ENCODE measurements at regions not wholly inside any gene's neighbourhood (a gene's known extent, or its start where the extent isn't known, plus 50 kb on each side); places are given as distances from the start of the nearest gene placed in this dataset.

GRCh38 chr5:29845206-29845605, 1348.3 kb upstream of the CDH6 start:
- peaks cover 3% of the 10 kb centered on the region for H3K36me3 ChIP-seq
- intact Hi-C loops (cut with DNase I; ENCODE audit: low total_unique reads), result no loop called here
- no peaks in the 10 kb centered on the region for H3K27me3 ChIP-seq
- peaks cover 0 to 8% of the 10 kb centered on the region in 2 donors for H3K9me3 ChIP-seq
- TF ChIP-seq POLR2AphosphoS5 (IDR thresholded peaks at IDR 0.05) (no peak), POLR2A (IDR thresholded peaks at IDR 0.05) (no peak), CTCF (IDR thresholded peaks at IDR 0.05) (no peak)
- no peak overlapping the region for H3K27ac ChIP-seq
- H3K4me3 ChIP-seq, result no peak overlapping the region
- DNase-seq (ENCODE audit: low spot score in 2 of 2), result no peak
- no peaks in the 10 kb centered on the region for H3K4me1 ChIP-seq

GRCh38 chr5:29833394-29833793, 1360.1 kb upstream of the CDH6 start:
- Histone ChIP-seq H3K4me3 (no peak overlapping the region), H3K27me3 (no peaks in the 10 kb centered on the region), H3K36me3 (no peaks in the 10 kb centered on the region), H3K27ac (no peak overlapping the region), H3K9me3 (no peaks in the 10 kb centered on the region), H3K4me1 (no peaks in the 10 kb centered on the region)
- no peak for DNase-seq (ENCODE audit: low spot score in 2 of 2)
- TF ChIP-seq POLR2AphosphoS5 (IDR thresholded peaks at IDR 0.05), result no peak
- TF ChIP-seq POLR2A (IDR thresholded peaks at IDR 0.05), result no peak
- TF ChIP-seq CTCF (IDR thresholded peaks at IDR 0.05), result no peak
- intact Hi-C loops (cut with DNase I; ENCODE audit: low total_unique reads), result no loop called here

GRCh38 chr5:29822521-29822920, 1371.0 kb upstream of the CDH6 start:
- Histone ChIP-seq H3K27ac (no peak overlapping the region), H3K4me3 (no peak overlapping the region), H3K4me1 (no peaks in the 10 kb centered on the region), H3K27me3 (no peaks in the 10 kb centered on the region), H3K9me3 (no peaks in the 10 kb centered on the region), H3K36me3 (no peaks in the 10 kb centered on the region)
- no peak for DNase-seq (ENCODE audit: low spot score in 2 of 2)
- TF ChIP-seq CTCF (IDR thresholded peaks at IDR 0.05) (no peak), POLR2A (IDR thresholded peaks at IDR 0.05) (no peak), POLR2AphosphoS5 (IDR thresholded peaks at IDR 0.05) (no peak)
- intact Hi-C loops (cut with DNase I; ENCODE audit: low total_unique reads), result no loop called here

GRCh38 chr5:29811914-29812679, 1381.4 kb upstream of the CDH6 start:
- H3K27ac ChIP-seq, result no peak overlapping the region
- TF ChIP-seq POLR2A (IDR thresholded peaks at IDR 0.05), result no peak
- no peak for TF ChIP-seq POLR2AphosphoS5 (IDR thresholded peaks at IDR 0.05)
- TF ChIP-seq CTCF (IDR thresholded peaks at IDR 0.05), result no peak
- DNase-seq (ENCODE audit: low spot score in 2 of 2), result no peak

GRCh38 chr5:29805804-29806203, 1387.7 kb upstream of the CDH6 start:
- DNase-seq (ENCODE audit: low spot score in 2 of 2), result no peak
- H3K36me3 ChIP-seq, result no peaks in the 10 kb centered on the region
- intact Hi-C loops (cut with DNase I; ENCODE audit: low total_unique reads), result no loop called here

More at GRCh38 chr5:29811914-29812679, 1381.4 kb upstream of the CDH6 start:
- H3K9me3 ChIP-seq, result no peaks in the 10 kb centered on the region
- intact Hi-C loops (cut with DNase I; ENCODE audit: low total_unique reads), result no loop called here
- no peak overlapping the region for H3K4me3 ChIP-seq
- no peaks in the 10 kb centered on the region for H3K27me3 ChIP-seq
- no peaks in the 10 kb centered on the region for H3K36me3 ChIP-seq
- H3K4me1 ChIP-seq, result no peaks in the 10 kb centered on the region

More at GRCh38 chr5:29805804-29806203, 1387.7 kb upstream of the CDH6 start:
- Histone ChIP-seq H3K9me3 (no peaks in the 10 kb centered on the region), H3K27me3 (no peaks in the 10 kb centered on the region), H3K4me1 (no peaks in the 10 kb centered on the region), H3K4me3 (no peak overlapping the region), H3K27ac (no peak overlapping the region)
- TF ChIP-seq CTCF (IDR thresholded peaks at IDR 0.05) (no peak), POLR2A (IDR thresholded peaks at IDR 0.05) (no peak), POLR2AphosphoS5 (IDR thresholded peaks at IDR 0.05) (no peak)
